Activated CD4-positive, alpha-beta memory T cell treated with anti-CD3 and anti-CD28 coated beads, Interleukin-2, amount 10 ng/mL, durations not matched to agents 7 days and 5 days (primary cell): ENCODE measurements at regions not wholly inside any gene's neighbourhood (a gene's known extent, or its start where the extent isn't known, plus 50 kb on each side); places are given as distances from the start of the nearest gene placed in this dataset.
"Not testable (repeated sequence)": the region's sequence is repeated elsewhere in the genome, so short reads cannot be mapped to it uniquely, and the experiment has no call there.

Experiments used
- CTCF ChIA-PET: fragments of 350-600 bp; sonication (Branson Sonifier 250); formaldehyde crosslinking; loops from one replicate; lab custom pipeline; 2021; ENCODE audit warnings: antibody characterized with exemption, inconsistent platforms; lab: Charles Lee
- POLR2A ChIA-PET: fragments of 350-600 bp; sonication (Branson Sonifier 250); formaldehyde crosslinking; loops from one replicate; lab custom pipeline; 2021; ENCODE audit warnings: antibody characterized with exemption; lab: Charles Lee
- DNase-seq: peaks from one replicate; pipeline ENCODE4 v3.0.0-alpha.2; 2020
- H3K27ac Mint-ChIP-seq: one replicate; pipeline ENCODE4 v1.8.0; 2021; ENCODE audit warnings: mild to moderate bottlenecking, mixed read lengths
- H3K27me3 Mint-ChIP-seq: one replicate; pipeline ENCODE4 v1.8.0; 2021; ENCODE audit warnings: mixed read lengths
- H3K36me3 Mint-ChIP-seq: one replicate; pipeline ENCODE4 v1.8.0; 2021; ENCODE audit warnings: low read depth, mixed read lengths
- H3K4me1 Mint-ChIP-seq: one replicate; pipeline ENCODE4 v1.8.0; 2021; ENCODE audit warnings: mixed read lengths
- H3K4me3 Mint-ChIP-seq: one replicate; pipeline ENCODE4 v1.8.0; 2021; ENCODE audit warnings: mild to moderate bottlenecking, mixed read lengths
- H3K9me3 Mint-ChIP-seq: one replicate; pipeline ENCODE4 v1.8.0; 2021; ENCODE audit warnings: mixed read lengths

- no peak for DNase-seq
- no peaks in the 10 kb centered on the region for H3K36me3 Mint-ChIP-seq
- H3K27ac Mint-ChIP-seq = no peak overlapping the region
- H3K4me1 Mint-ChIP-seq = no peaks in the 10 kb centered on the region
- no peaks in the 10 kb centered on the region for H3K9me3 Mint-ChIP-seq
- CTCF ChIA-PET = no interaction called here
- H3K27me3 Mint-ChIP-seq = peaks cover 2% of the 10 kb centered on the region
- POLR2A ChIA-PET = no interaction called here
- H3K4me3 Mint-ChIP-seq = no peak overlapping the region
These were observed 103.9 kb upstream of the KLHL13 start for GRCh38 chrX:118220509-118220908.

DNA sequence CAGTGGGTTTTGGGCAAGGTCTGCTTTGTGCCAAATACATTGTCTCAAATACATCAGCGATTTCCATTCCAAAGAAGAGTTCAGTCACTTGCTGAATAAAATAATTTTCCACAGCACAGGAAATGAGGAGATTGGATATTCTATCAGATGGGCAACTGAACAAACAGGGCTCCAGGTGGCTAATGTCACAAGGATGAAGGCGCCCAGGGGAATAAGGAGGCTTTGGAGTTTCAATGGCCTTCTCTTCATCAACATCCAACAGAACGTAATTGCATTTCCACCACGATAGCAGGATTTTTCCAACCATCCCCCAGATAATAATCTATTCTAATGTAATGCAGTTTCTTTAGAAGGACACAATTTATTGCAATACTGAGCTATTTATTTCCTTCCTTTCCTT is 104.7 kb upstream of the KLHL13 start:
- DNase-seq = no peak
- Mint-ChIP-seq H3K27ac (no peak overlapping the region), H3K36me3 (no peaks in the 10 kb centered on the region), H3K4me3 (no peak overlapping the region), H3K27me3 (peaks cover 2% of the 10 kb centered on the region), H3K4me1 (no peaks in the 10 kb centered on the region), H3K9me3 (no peaks in the 10 kb centered on the region)
- ChIA-PET CTCF (no interaction called here), POLR2A (no interaction called here)

- H3K4me1 Mint-ChIP-seq = no peaks in the 10 kb centered on the region
- no peak overlapping the region for H3K27ac Mint-ChIP-seq
- no peaks in the 10 kb centered on the region for H3K9me3 Mint-ChIP-seq
- POLR2A ChIA-PET = no interaction called here
- no peaks in the 10 kb centered on the region for H3K36me3 Mint-ChIP-seq
- no peak for DNase-seq
- CTCF ChIA-PET = no interaction called here
- no peak overlapping the region for H3K4me3 Mint-ChIP-seq
- peaks cover 2% of the 10 kb centered on the region for H3K27me3 Mint-ChIP-seq
These were observed 105.1 kb upstream of the KLHL13 start for GRCh38 chrX:118221733-118222132.

DNA sequence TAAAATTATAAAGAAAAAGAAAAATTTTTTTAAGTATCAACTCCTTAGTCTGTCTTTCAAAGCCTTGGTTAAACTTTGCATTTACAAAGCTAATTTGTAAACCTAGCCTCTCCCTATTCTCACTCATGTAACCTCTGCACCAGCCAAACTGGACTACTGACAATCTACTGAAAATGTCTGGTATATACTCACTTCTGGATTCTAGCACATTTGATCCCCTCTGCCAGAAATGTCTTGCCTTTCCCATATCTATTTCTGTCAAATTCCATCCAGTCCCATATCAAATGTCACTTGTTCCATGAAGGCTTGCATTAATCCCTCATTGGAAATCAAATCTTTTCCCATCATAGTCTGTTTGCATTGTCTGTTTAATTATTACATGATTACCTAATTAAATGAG is 105.8 kb upstream of the KLHL13 start:
- no peak for DNase-seq
- Mint-ChIP-seq H3K4me3 (no peak overlapping the region), H3K27ac (no peak overlapping the region), H3K9me3 (no peaks in the 10 kb centered on the region), H3K27me3 (peaks cover 2% of the 10 kb centered on the region), H3K36me3 (no peaks in the 10 kb centered on the region), H3K4me1 (no peaks in the 10 kb centered on the region)
- POLR2A ChIA-PET = no interaction called here
- CTCF ChIA-PET = no interaction called here

- CTCF ChIA-PET = no interaction called here
- POLR2A ChIA-PET = no interaction called here
- Mint-ChIP-seq H3K9me3 (no peaks in the 10 kb centered on the region), H3K4me3 (no peak overlapping the region), H3K4me1 (no peaks in the 10 kb centered on the region), H3K36me3 (no peaks in the 10 kb centered on the region), H3K27me3 (peaks cover 2% of the 10 kb centered on the region), H3K27ac (no peak overlapping the region)
- no peak for DNase-seq
These were observed 109.3 kb upstream of the KLHL13 start for GRCh38 chrX:118225711-118226428.

DNA sequence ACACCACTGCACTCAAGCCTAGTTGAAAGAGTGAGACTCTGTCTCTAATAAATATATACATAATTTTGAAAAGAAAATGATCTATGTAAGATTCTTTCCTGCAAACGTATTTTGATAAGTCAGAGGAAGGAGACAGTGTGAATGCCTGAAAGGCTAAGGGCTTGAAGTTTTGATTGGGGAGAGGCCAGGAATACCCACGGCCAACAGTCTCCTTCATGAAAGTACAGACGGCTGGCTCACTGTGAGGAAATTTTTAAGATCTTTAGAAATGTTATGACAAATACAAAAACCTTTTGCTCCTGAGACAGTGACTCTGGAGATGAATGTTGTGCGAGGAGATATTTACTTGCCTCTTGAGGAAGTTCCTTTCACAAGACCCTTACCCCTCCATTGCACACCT is 111.4 kb upstream of the KLHL13 start:
- no peak for DNase-seq
- H3K27ac Mint-ChIP-seq = no peak overlapping the region
- H3K4me3 Mint-ChIP-seq = no peak overlapping the region
- no peaks in the 10 kb centered on the region for H3K9me3 Mint-ChIP-seq
- ChIA-PET POLR2A (no interaction called here), CTCF (no interaction called here)
- H3K4me1 Mint-ChIP-seq = no peaks in the 10 kb centered on the region
- peaks cover 2% of the 10 kb centered on the region for H3K27me3 Mint-ChIP-seq
- no peaks in the 10 kb centered on the region for H3K36me3 Mint-ChIP-seq

DNA sequence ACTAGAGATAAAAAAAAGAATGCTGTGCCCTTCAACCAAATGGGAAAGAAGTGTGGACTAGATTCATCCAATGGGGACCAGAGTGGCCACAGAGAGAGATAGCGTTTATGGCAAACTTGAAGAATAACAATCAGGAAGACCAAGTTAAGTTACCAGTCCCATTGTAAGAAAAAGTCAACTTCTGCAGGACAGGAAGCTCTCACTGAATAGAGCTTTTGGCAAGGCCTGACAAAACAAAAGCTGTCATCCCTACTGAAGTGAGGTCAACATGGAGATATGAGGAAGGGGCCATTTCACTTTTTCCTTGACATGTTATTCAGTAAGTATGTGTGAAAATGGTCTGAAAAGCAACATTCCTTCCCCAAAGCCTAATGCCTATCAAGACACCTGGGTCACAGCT is 111.8 kb upstream of the KLHL13 start:
- no peak overlapping the region for H3K4me3 Mint-ChIP-seq
- ChIA-PET CTCF (no interaction called here), POLR2A (no interaction called here)
- peaks cover 2% of the 10 kb centered on the region for H3K27me3 Mint-ChIP-seq
- no peak overlapping the region for H3K27ac Mint-ChIP-seq
- no peak for DNase-seq
- no peaks in the 10 kb centered on the region for H3K4me1 Mint-ChIP-seq
- H3K9me3 Mint-ChIP-seq = no peaks in the 10 kb centered on the region
- no peaks in the 10 kb centered on the region for H3K36me3 Mint-ChIP-seq

DNA sequence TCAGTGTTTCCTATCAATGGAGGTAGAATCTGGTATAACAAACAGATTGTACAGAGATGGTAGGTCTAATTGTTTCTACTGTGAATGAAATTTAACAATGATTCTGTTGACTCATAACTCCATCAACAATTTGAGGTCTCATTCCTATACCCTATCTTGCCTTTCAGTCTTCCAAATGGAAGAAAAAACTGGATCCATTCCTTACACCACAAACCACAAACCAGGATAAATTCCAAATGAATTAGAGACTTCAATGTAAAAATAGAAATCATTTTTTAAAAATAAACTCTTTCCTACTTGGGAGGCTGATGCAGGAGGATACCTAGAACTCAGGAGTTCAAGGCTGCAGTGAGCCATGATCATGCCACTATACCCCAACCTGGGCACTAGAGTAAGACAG is 114.4 kb upstream of the WDR44 start:
- no peak overlapping the region for H3K27ac Mint-ChIP-seq
- no peaks in the 10 kb centered on the region for H3K4me1 Mint-ChIP-seq
- H3K9me3 Mint-ChIP-seq = no peaks in the 10 kb centered on the region
- DNase-seq = no peak
- no peaks in the 10 kb centered on the region for H3K27me3 Mint-ChIP-seq
- ChIA-PET CTCF (no interaction called here), POLR2A (no interaction called here)
- H3K4me3 Mint-ChIP-seq = no peak overlapping the region
- no peaks in the 10 kb centered on the region for H3K36me3 Mint-ChIP-seq

GRCh38 chrX:118239178-118239870 is 106.6 kb upstream of the WDR44 start:
- Mint-ChIP-seq H3K27ac (no peak overlapping the region), H3K4me3 (no peak overlapping the region), H3K4me1 (no peaks in the 10 kb centered on the region), H3K9me3 (no peaks in the 10 kb centered on the region), H3K36me3 (no peaks in the 10 kb centered on the region), H3K27me3 (no peaks in the 10 kb centered on the region)
- POLR2A ChIA-PET = no interaction called here
- DNase-seq = no peak
- CTCF ChIA-PET = no interaction called here

DNA sequence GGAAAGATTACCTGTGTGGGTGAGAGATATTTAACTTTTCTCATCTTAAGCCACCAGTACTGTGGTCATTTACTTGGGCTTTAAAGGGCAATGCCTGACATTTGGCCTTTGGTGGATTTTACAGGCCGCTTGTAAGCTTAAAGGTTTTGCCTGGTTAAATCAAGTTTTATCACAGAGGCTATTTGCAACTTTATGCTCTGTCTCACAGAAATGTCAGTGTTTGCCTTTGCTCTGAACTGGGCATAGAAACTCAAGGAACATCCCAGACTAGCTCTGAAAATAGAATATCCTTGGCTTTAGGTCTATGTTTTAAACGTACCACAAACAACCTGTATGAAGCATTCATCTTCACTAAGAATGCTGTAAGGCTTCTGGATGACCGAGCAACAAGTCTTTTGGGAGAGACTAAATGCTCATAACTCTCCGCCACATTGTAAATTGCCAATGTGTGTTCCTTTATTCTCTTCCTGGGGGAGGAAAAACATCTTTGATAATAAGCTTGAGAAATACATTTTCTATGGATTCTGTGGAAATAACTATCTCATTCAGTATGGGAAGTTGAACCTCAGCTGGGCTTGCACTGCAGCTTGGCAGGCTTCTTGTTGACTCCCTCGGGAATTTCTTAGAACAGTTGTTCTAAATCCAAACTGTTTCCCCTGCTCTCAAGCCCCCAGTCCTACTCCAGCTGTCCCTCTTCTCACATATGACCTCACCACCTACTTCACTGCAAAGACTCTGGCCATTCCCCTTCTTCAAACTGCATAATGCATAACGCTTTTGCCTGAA is 105.8 kb upstream of the WDR44 start:
- POLR2A ChIA-PET = no interaction called here
- Mint-ChIP-seq H3K4me1 (no peaks in the 10 kb centered on the region), H3K4me3 (no peak overlapping the region), H3K9me3 (no peaks in the 10 kb centered on the region), H3K27ac (no peak overlapping the region), H3K27me3 (no peaks in the 10 kb centered on the region), H3K36me3 (no peaks in the 10 kb centered on the region)
- DNase-seq = no peak
- CTCF ChIA-PET = no interaction called here

DNA sequence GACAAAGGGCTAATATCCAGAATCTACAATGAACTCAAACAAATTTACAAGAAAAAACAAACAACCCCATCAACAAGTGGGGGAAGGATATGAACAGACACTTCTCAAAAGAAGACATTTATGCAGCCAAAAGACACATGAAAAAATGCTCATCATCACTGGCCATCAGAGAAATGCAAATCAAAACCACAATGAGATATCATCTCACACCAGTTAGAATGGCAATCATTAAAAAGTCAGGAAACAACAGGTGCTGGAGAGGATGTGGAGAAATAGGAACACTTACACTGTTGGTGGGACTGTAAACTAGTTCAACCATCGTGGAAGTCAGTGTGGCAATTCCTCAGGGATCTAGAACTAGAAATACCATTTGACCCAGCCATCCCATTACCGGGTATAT is 98.9 kb upstream of the WDR44 start:
- H3K36me3 Mint-ChIP-seq, CTCF ChIA-PET, H3K4me3 Mint-ChIP-seq, DNase-seq, H3K27me3 Mint-ChIP-seq, POLR2A ChIA-PET, H3K4me1 Mint-ChIP-seq, H3K9me3 Mint-ChIP-seq, H3K27ac Mint-ChIP-seq: not testable (repeated sequence)

- Mint-ChIP-seq H3K27me3 (no peaks in the 10 kb centered on the region), H3K9me3 (no peaks in the 10 kb centered on the region), H3K4me1 (no peaks in the 10 kb centered on the region), H3K4me3 (no peak overlapping the region), H3K36me3 (no peaks in the 10 kb centered on the region), H3K27ac (no peak overlapping the region)
- CTCF ChIA-PET = no interaction called here
- POLR2A ChIA-PET = no interaction called here
- DNase-seq = no peak
These were observed 96.8 kb upstream of the WDR44 start for GRCh38 chrX:118249146-118249545.

GRCh38 chrX:118250445-118250844 is 95.5 kb upstream of the WDR44 start:
- H3K27me3 Mint-ChIP-seq = peaks cover 2% of the 10 kb centered on the region
- H3K4me1 Mint-ChIP-seq = no peaks in the 10 kb centered on the region
- no peaks in the 10 kb centered on the region for H3K9me3 Mint-ChIP-seq
- ChIA-PET POLR2A (no interaction called here), CTCF (interaction anchor here (0.6 kb wide), 1 partner anchor 1666 kb away, joined by 3 read pairs; no protein-coding TSS in a partner anchor)
- H3K27ac Mint-ChIP-seq = no peak overlapping the region
- no peak for DNase-seq
- H3K36me3 Mint-ChIP-seq = no peaks in the 10 kb centered on the region
- H3K4me3 Mint-ChIP-seq = no peak overlapping the region
